ENCODE measurements at regions not wholly inside any gene's neighbourhood (a gene's known extent, or its start where the extent isn't known, plus 50 kb on each side); places are given as distances from the start of the nearest gene placed in this dataset.

DNA sequence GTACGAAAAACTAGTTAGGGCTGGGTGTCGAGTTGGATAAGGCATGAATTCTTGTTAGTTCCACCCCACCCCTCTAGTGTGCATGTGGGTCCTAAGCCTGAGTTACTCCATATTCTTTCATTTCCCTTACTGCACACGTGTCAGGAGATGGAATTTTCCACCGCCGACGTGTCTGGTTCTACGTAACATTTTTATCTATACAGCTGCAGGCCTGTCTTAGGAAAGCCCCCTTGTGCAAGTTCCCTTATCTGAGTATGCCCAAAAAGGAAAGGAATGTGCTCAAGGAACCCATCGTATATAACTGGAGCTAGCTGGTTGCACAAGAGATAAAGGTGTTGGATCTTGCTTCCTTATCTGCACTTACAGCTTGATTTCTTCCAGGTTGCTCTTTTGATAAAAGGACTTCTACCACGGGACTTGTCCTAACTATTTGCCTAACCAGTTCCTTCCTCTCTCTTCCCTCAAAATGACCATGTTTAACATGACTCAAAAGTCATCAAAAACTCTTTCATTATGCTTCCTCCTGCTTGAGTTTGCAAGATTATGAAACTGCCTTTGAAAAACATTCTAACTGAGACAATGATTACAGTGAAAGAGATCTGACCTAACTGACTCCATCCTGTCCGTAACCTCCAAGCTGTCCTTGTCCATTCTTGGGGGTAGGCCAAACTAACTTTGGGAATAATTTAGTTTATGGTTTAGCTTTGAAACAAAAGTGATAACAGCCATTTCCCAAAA is 181.4 kb downstream of the AKR1D1 start:
- no peak for TF ChIP-seq POLR2A (IDR thresholded peaks at IDR 0.05; ENCODE audit: low read depth)
- no peak for TF ChIP-seq CTCF (IDR thresholded peaks at IDR 0.05)

Data from esophagus muscularis mucosa (tissue), 3 donors.